Endothelial cell of umbilical vein (primary cell): ENCODE measurements at regions not wholly inside any gene's neighbourhood (a gene's known extent, or its start where the extent isn't known, plus 50 kb on each side); places are given as distances from the start of the nearest gene placed in this dataset.
"Not testable (repeated sequence)": the region's sequence is repeated elsewhere in the genome, so short reads cannot be mapped to it uniquely, and the experiment has no call there.

Source experiments
- BruUV-seq: library from RNA; stranded (reverse); fragments of 400-500 nt; replicated peaks from 2 replicates; lab custom pipeline; 2021; lab: Mats Ljungman, UMichigan
- CTCF ChIA-PET: fragments of 300-600, 350-600 bp; sonication (Branson Sonifier 250); formaldehyde crosslinking; loops from one replicate; lab custom pipeline; 2021; ENCODE audit warnings: antibody characterized with exemption, inconsistent platforms; lab: Charles Lee
- POLR2A ChIA-PET: fragments of 300-600, 350-600 bp; sonication (Branson Sonifier 250); formaldehyde crosslinking; loops from one replicate; lab custom pipeline; 2021; ENCODE audit warnings: antibody characterized with exemption, inconsistent platforms; lab: Charles Lee
- DNase-seq: peaks from one replicate; pipeline ENCODE4 v3.0.0-alpha.2; 2011; ENCODE audit warnings: low read depth, low spot score
- FAIRE-seq: peaks from 2 replicates; lab custom pipeline; 2011; peaks lifted over from hg19 to GRCh38; lab: Jason Lieb, UNC
- H2AFZ ChIP-seq: 2 replicates; pipeline ENCODE4 v1.6.0; 2012; ENCODE audit warnings: low read depth, low read length, control low read depth, inconsistent platforms
- H3K27ac ChIP-seq: 2 replicates; pipeline ENCODE4 v1.5.1; 2011; ENCODE audit warnings: low read depth, mild to moderate bottlenecking, control low read depth, low read length, moderate library complexity; ENCODE audit not compliant: insufficient read depth
- H3K27me3 ChIP-seq, 2 experiments: 2 replicates each; pipeline versions ENCODE4 v1.6.0 to v1.6.1; 2011; ENCODE audit warnings: low read length in 2 of 2, mixed read lengths in 1 of 2; ENCODE audit not compliant: control insufficient read depth in 2 of 2, insufficient read depth in 2 of 2
- H3K36me3 ChIP-seq, 2 experiments: 2 replicates in 1 of 2; 3 replicates in 1 of 2; pipeline ENCODE4 v1.5.1; 2011; ENCODE audit warnings: low read length in 2 of 2, mild to moderate bottlenecking in 1 of 2, moderate library complexity in 1 of 2; ENCODE audit not compliant: control insufficient read depth in 2 of 2, insufficient read depth in 2 of 2; ENCODE audit errors: extremely low read depth in 1 of 2
- H3K4me1 ChIP-seq: 3 replicates; pipeline ENCODE4 v1.5.1; 2011; ENCODE audit warnings: mild to moderate bottlenecking, low read length; ENCODE audit not compliant: control insufficient read depth, insufficient read depth; ENCODE audit errors: extremely low read depth
- H3K4me2 ChIP-seq: 2 replicates; pipeline ENCODE4 v1.6.1; 2011; ENCODE audit warnings: low read length, control low read depth, mixed read lengths; ENCODE audit not compliant: insufficient read depth
- H3K4me3 ChIP-seq, 3 experiments: fragments of 200-600 bp in 1 of 3; sonication (generic), shearing (Covaris generic) in 1 of 3; replicated peaks in 1 of 3; 2 replicates each; pipeline ENCODE4 v1.5.1; 2011 to 2016; ENCODE audit warnings: control low read depth in 3 of 3, low read length in 3 of 3, mild to moderate bottlenecking in 2 of 3, inconsistent platforms in 1 of 3, low read depth in 1 of 3, moderate library complexity in 1 of 3; ENCODE audit not compliant: insufficient read depth in 1 of 3
- H3K79me2 ChIP-seq: 2 replicates; pipeline ENCODE4 v1.6.0; 2012; ENCODE audit warnings: low read length, inconsistent platforms; ENCODE audit not compliant: control insufficient read depth, insufficient read depth
- H3K9ac ChIP-seq: replicated peaks from 2 replicates; pipeline ENCODE3; 2011; ENCODE audit warnings: low read length, control low read depth; ENCODE audit not compliant: insufficient read depth; ENCODE audit errors: extremely low read depth
- H3K9me1 ChIP-seq: replicated peaks from 3 replicates; pipeline ENCODE4 v1.6.0; 2011; ENCODE audit warnings: mild to moderate bottlenecking, low read length; ENCODE audit not compliant: control insufficient read depth, insufficient read depth; ENCODE audit errors: extremely low read depth
- H3K9me3 ChIP-seq: replicated peaks from 2 replicates; pipeline ENCODE4 v1.5.1; 2012; ENCODE audit warnings: low read length, inconsistent platforms; ENCODE audit not compliant: control insufficient read depth, insufficient read depth
- H4K20me1 ChIP-seq: replicated peaks from 2 replicates; pipeline ENCODE3; 2011; ENCODE audit warnings: mild to moderate bottlenecking, low read length; ENCODE audit not compliant: control insufficient read depth, insufficient read depth; ENCODE audit errors: extremely low read depth
- POLR2A ChIP-seq: IDR thresholded peaks from 2 replicates; pipeline ENCODE4 v1.6.1; 2012; ENCODE audit warnings: low read depth, mild to moderate bottlenecking, control low read depth, low read length
- POLR2AphosphoS5 ChIP-seq: IDR thresholded peaks from 2 replicates; pipeline ENCODE4 v1.6.1; 2012; ENCODE audit warnings: low read depth, mild to moderate bottlenecking, control low read depth, low read length, moderate library complexity; ENCODE audit not compliant: insufficient read depth
- dilution Hi-C: fragments of 300-500 bp; cut with MboI; formaldehyde crosslinking; loops from one replicate; pipeline ENCODE4 v1.15.0; 2019; ENCODE audit warnings: low sequenced_read_pairs; ENCODE audit not compliant: extremely low pct_ligation_motif_present
- intact Hi-C: fragments of 100-400 bp; cut with micrococcal nuclease; formaldehyde crosslinking; loops from one replicate; pipeline ENCODE4 v1.10.0; 2022

GRCh38 chr11:122195790-122196189 lies 79.8 kb upstream of the BLID start:
- H2AFZ ChIP-seq = no peak overlapping the region
- dilution Hi-C loops = no loop called here
- H3K27me3 ChIP-seq = no peaks in the 10 kb centered on the region
- ChIA-PET POLR2A (no interaction called here), CTCF (interaction anchor here (1.5 to 1.7 kb wide), 2 partner anchors 7 to 37 kb away, joined by 4 to 5 read pairs; no protein-coding TSS in a partner anchor)
- H3K79me2 ChIP-seq = peaks cover 9% of the 10 kb centered on the region
- no peaks in the 10 kb centered on the region for H3K36me3 ChIP-seq
- intact Hi-C loops = loop anchor here (10.0 kb wide), 2 partner anchors 869 to 1861 kb away; partner anchors contain the start of genes ARHGEF12 and HSPA8
- no peak overlapping the region for H3K4me3 ChIP-seq
- FAIRE-seq (no peak), DNase-seq (no peak)
- BruUV-seq = no TSS peak
- TF ChIP-seq POLR2A (no peak), POLR2AphosphoS5 (peak; percentile 19)
- H4K20me1 ChIP-seq = no peaks in the 10 kb centered on the region
- H3K4me2 ChIP-seq = no peak overlapping the region
- no peaks in the 10 kb centered on the region for H3K9me3 ChIP-seq
- H3K9ac ChIP-seq = no peak overlapping the region
- H3K27ac ChIP-seq = peak overlapping the region; percentile 95
- no peaks in the 10 kb centered on the region for H3K9me1 ChIP-seq
- peaks cover 69% of the 10 kb centered on the region for H3K4me1 ChIP-seq

GRCh38 chr11:122193881-122194480 lies 78.0 kb upstream of the BLID start:
- FAIRE-seq, H3K27me3 ChIP-seq, H3K79me2 ChIP-seq: not testable (repeated sequence)

More at GRCh38 chr11:122193881-122194480, 78.0 kb upstream of the BLID start:
- POLR2A ChIA-PET, H2AFZ ChIP-seq, BruUV-seq, dilution Hi-C loops, H3K9me1 ChIP-seq, H3K36me3 ChIP-seq, H3K4me3 ChIP-seq, DNase-seq, H3K9ac ChIP-seq, H4K20me1 ChIP-seq, H3K4me2 ChIP-seq, H3K27ac ChIP-seq, H3K9me3 ChIP-seq: not testable (repeated sequence)
- CTCF ChIA-PET = interaction anchor here (1.1 to 1.9 kb wide), 3 partner anchors 13 to 90 kb away, joined by 3 to 4 read pairs (median 3); no protein-coding TSS in a partner anchor
- intact Hi-C loops = loop anchor here (10.0 kb wide), 2 partner anchors 871 to 1859 kb away; partner anchors contain the start of genes ARHGEF12 and HSPA8
- peaks cover 74% of the 10 kb centered on the region for H3K4me1 ChIP-seq
